HG02571 (cell line): ENCODE measurements at regions not wholly inside any gene's neighbourhood (a gene's known extent, or its start where the extent isn't known, plus 50 kb on each side); places are given as distances from the start of the nearest gene placed in this dataset.
"Not testable (repeated sequence)": the region's sequence is repeated elsewhere in the genome, so short reads cannot be mapped to it uniquely, and the experiment has no call there.

Experiments
- ATAC-seq: cut with Tn5 transposase; IDR thresholded peaks from one replicate; pipeline ENCODE4 v1.9.1; 2021; ENCODE audit warnings: mild to moderate bottlenecking, moderate library complexity; ENCODE audit not compliant: unreplicated experiment

DNA sequence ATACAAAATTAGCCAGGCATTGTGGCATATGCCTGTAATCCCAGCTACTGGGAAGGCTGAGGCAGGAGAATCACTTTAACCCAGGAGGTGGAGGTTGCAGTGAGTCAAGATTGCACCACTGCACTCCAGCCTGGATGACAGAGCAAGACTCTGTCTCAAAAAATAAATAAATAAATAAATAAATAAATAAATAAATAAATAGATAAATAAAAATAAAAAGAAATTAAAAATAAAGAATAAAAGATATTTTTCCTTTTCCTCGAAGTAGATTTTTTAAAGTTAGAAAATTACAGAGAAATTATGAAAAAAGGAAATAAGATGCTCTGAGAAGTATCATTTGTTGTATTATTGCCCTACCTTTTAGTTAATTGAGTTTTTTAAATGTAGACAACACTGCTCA, 1906.1 kb downstream of the MAT2B start:
- not testable (repeated sequence) for ATAC-seq

DNA sequence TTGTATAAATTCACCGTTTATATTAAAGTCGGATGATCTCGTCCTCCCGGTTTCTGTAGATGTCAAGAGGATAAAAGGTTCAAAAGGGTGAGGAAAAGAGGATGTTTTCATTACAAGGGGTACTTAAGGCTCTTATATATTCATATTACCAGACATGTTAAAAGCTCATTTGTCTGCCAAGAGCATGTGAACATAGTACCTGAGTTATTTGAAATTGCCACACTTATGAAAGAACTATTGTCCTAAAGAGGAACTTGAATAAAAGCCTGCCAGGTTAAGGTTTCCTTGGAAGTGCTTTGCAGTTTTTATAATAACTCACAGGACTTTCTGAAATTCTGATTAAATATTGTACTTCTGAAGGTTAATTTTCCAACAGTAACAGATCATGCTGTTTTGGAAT, 1915.1 kb downstream of the MAT2B start:
- no peak for ATAC-seq

- no peak for ATAC-seq
These were observed 1918.4 kb downstream of the MAT2B start for GRCh38 chr5:165423697-165424299.

DNA sequence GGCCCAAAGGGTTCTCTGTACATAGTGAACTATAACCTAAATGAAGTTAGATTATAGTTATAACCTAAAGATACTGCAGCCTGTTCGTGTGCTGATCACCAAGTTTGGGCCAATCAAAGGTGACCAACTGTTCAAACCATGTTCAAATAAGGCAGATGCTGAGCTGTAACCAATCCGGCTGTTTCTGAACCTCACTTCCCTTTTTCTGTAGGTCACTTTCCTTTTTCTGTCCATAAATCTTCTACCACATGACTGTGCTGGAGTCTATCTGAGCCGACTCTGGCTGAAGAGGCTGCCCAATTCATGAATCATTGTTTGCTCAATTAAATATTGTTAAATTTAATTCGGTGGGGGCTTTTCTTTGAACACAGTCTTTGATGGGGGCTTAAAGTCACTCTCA, 1920.2 kb downstream of the MAT2B start:
- ATAC-seq, result no peak

DNA sequence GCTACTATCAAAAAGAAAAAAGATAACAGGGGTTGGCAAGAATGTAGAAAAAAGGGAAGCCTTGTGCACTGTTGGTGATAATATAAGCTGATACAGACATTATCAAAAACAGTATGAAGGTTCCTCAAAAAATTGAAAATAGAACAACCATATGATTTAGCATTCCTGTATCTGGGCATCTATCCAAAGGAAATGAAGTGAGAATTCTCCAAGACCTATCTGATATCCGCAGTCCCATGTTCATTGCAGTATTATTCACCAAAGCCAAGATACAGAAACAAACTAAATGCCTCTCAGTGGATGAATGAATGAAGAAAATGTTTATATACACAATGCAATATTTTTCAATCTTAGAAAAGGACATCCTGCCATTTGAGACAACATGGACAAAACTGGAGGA, 1943.3 kb downstream of the MAT2B start:
- no peak for ATAC-seq

DNA sequence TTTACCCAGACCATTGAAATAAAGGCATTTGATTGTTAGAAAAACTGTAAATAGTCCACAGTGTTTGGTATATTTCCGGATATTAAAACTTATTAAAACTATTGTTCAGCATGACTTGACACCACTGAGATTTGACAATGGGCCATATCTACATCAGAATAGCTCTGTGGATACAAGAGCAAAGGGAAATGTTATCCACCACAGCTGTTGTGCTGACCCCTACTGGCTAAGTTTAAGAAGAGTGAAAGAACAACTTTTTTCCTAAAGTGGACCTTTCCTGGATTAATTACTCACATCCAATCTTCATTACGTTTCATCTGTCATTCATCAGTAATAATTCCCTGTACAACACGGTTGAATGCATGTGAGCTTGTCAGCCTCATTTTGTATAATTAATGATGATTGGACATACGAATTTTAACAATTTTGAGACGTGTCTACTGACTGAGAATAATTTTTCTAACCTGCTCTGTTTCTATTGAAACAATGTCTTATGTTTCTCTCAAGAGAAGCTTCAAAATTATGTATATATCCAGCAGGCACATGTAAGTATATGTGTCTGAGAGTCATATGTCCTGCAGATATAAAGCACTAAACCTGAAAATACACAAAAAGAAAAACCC, 1952.6 kb downstream of the MAT2B start:
- ATAC-seq, result no peak

GRCh38 chr5:165459232-165459631, 1953.8 kb downstream of the MAT2B start:
- no peak for ATAC-seq

DNA sequence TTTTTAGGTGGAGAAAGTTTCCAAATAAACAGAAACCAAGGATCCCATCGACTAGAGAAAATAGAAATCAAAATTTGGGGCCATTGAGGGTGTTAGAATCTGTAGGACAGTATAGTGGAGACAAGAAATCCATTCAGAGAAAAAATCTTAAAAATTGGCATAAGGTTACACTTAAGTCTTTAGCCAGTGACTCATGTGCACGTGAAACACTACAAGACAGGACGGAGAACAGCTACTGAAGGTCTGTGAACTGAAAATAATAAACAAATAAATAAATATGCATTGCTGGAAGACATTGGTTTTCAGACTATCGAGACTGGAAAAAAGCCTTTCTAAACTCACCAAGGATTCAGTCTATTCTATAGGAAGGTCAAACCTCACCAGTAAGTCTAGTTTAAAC, 1955.5 kb downstream of the MAT2B start:
- no peak for ATAC-seq

- no peak for ATAC-seq
These were observed 1972.1 kb downstream of the MAT2B start for GRCh38 chr5:165477546-165477945.

GRCh38 chr5:165495829-165496380, 1990.5 kb downstream of the MAT2B start:
- no peak for ATAC-seq

DNA sequence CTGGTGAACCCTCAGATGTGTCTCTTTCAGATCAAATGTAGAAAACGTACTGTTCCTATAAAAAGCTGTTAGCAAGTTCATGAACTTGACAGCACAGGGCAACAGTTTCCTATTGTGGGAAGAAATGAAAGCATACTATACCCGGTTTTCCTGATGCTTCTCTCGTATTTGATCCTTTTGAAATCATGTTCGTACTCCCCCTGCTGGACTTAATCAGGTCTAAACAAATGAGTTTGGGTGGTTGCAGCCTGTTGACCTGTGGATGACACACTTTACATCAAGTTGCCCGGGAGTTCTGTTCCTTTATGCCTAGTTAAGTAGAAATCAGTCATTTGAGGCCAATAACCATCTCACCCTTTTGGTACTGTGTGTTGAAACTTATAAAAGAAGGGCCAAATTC, 1992.3 kb downstream of the MAT2B start:
- no peak for ATAC-seq

DNA sequence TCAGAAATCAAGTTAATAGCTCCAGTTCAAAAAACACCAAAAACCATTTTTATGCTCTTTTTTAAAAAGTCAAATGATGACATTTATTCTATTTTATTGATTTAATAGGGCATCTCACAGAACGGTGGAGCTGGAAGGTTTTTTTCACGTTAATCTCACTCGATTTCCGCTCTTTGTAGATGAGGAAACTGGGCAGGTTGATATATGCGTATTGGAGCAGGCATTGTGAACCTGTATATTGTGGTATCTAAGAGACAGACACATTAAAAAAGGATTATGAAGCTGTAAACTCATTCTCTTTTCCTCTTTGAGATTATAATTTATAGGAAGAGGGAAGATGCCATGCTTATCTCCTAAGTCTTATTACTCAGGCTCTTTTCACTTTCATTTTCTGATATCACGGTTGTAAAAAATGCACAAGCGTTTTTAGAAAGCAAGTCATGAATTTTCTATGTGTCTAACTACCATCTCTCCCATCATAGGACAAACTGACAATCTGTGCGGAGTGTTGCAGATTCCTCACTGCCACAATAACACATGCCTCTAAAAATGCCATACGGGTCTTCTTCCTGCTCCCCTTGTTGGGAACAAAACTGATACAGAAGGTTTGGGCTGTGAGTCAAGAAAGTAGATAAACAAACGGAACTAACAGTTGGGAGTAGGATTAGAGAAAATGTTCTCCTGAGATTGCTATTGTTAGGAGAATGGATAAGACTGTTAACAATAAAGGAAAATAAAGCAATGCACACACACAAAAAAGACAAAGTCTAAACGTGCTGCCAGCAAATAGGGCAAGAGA, 1997.7 kb downstream of the MAT2B start:
- ATAC-seq, result no peak

DNA sequence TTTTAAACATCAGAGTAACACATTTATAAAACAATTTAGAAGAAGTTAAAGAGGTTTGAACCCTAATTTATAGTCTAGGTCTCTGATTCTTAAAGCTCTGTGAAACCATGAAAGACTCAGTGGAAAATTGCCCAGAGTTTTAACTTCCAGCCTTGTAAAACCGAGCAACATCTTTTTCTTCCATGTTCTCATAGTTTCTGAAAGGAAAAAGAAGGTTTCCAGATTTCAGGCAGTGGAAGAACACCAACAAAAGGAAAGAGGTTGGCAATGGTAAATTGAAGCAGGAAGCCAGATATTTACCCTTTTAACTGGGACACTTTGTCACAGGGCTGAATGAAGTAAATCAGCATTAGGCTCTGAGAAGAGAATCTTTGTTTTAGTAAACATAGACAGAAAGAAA, 1999.3 kb downstream of the MAT2B start:
- no peak for ATAC-seq

GRCh38 chr5:165508286-165508685, 2002.9 kb downstream of the MAT2B start:
- ATAC-seq, result no peak

DNA sequence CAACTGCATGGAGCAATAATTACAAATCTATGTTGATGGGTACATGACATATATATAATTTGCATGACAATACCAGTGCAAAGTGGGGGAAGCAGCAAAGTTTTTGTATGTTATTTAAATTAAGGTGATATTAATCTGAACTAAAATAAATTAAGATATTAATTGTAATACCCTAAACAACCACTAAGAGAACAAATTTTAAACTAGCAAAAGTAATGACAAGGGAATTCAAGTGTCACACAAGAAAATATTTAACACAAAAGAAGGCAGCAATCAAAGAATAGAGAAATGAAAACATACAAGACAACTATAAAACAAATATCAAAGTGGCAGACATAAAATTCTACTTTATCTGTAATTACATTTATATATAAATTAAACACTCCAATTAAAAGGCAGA, 2003.4 kb downstream of the MAT2B start:
- no peak for ATAC-seq

DNA sequence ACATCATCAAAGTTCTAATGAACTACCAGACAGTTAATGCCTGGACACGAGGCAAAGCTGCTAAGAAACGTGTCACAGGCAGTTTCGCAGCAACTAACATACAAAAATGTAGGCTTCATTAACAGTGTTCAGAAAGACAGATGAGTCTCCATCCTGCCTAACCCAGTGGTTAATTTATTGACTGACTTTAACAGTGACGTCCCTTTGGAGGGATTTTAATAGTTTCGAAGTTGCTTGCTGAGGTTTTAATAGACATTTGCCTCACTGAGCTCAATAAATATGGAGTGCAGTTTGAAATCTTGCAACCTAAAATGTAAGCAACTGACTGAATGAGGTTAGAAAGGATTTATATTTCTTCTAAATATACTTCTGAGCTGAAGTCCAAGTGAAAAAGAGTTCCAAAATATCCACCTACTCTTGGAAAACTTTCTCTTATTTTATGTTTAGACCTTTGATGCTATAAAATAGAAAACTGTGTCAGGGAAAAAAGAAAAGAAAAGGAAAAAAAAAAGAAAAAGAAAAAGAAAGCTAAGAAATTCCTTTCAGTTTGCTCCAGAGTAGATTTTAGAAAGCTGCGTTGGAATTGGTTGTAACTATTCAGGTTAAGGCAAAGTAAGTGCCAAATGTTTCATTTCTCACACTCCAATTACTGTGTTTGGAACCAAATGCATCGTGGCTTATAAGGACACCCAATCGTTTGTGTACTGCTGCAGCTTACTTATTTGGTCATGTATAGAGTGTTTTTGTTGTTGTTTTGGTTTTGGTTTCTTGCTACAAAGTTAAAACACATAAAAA, 2016.6 kb downstream of the MAT2B start:
- ATAC-seq, result no peak

GRCh38 chr5:165525271-165525670, 2019.9 kb downstream of the MAT2B start:
- no peak for ATAC-seq

DNA sequence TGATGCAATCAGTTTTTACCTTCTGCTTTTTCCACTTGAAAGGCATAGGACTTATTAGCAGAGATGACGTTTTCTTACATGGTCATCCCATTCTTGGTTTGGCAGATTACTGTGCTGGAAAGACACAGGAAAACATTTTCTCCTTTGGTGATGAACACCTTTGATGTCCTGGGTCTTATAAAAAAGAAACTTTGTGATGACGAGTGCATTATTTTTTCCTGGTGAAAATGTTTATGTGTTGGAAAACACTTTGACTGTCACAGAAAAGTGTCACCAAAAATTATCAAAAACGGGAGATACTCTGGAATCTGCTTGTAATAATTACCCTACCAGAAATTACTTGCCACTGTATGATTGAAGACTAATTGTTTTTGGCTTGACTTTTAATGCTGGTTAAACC, 2020.9 kb downstream of the MAT2B start:
- no peak for ATAC-seq

DNA sequence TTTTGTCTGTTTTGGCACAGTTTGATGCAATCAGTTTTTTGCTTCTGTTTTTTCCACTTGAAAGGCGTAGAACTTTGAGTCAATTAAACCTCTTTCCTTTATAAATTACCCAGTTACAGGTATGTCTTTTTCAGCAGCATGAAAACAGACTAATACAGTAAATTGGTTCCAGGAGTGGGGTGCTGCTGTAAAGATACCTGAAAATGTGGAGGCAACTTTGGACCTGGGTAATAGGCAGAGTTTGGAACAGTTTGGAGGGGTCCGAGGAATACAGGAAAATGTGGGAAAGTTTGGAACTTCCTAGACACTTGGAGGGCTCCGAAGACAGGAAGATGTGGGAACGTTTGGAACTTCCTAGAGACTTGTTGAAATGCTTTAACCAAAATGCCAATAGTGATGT, 2022.2 kb downstream of the MAT2B start:
- no peak for ATAC-seq

DNA sequence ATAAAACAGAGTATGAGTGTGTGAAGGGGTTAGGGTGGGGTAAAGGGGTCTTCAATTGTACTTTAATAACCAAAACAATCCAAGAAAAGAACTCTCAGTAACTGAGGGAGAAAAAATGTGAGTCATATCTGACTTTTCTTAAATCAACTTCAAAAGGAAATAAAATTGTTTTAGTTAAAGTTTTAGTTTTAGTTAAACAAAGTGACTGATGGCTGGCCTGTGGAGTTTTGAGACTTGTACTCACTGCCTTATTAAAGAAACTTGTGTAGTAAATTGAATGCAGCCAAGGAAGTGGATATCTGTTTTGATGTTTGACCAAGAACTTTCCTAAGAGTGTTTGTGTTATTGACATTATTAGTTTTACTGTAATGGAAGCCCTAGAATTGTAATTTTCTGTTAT, 2032.6 kb downstream of the MAT2B start:
- no peak for ATAC-seq

- ATAC-seq, result no peak
These were observed 2054.2 kb downstream of the MAT2B start for GRCh38 chr5:165559645-165560044.
